Astrocyte of the spinal cord (primary cell): ENCODE measurements at regions not wholly inside any gene's neighbourhood (a gene's known extent, or its start where the extent isn't known, plus 50 kb on each side); places are given as distances from the start of the nearest gene placed in this dataset.

Experiments used
- DNase-seq: peaks from one replicate; pipeline ENCODE4 v3.0.0; 2011; ENCODE audit warnings: low read depth, low spot score
- H3K4me3 ChIP-seq: 2 replicates; pipeline ENCODE4 v1.5.1; 2011; ENCODE audit warnings: low read depth, mild to moderate bottlenecking, low read length, moderate library complexity
- CTCF ChIP-seq: IDR thresholded peaks from 2 replicates; pipeline ENCODE4 v1.5.1; 2012; ENCODE audit warnings: low read depth, mild to moderate bottlenecking, low read length, inconsistent platforms
- in situ Hi-C: cut with HindIII; loops from 2 replicates; pipeline ENCODE4 v1.10.0; 2017; ENCODE audit warnings: low sequenced_read_pairs

- DNase-seq, result no peak
- in situ Hi-C loops, result no loop called here
- TF ChIP-seq CTCF, result no peak
These were observed 124.6 kb downstream of the SINHCAF start for GRCh38 chr12:31201382-31201781.

DNA sequence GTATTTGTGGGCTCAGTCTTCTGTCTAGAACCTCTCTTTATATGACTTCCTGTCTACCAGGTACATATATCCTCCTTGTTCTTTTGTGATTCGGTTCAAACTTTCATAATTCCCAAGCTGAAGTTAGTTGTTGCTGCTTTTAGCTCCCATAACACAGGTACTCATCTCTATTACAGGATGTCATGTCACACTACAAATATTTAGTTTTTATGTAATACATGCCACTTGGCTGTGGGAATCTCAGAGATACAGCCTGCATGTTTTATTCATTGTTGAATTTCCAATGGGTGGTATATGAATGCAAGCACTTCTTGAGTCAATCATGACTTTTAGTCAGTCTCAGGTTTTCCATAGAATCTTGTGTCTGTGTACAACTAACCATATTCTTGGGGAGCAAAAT lies 122.7 kb downstream of the SINHCAF start:
- no peak for TF ChIP-seq CTCF
- H3K4me3 ChIP-seq, result no peak overlapping the region
- DNase-seq, result no peak
- in situ Hi-C loops, result no loop called here

More at GRCh38 chr12:31201382-31201781, 124.6 kb downstream of the SINHCAF start:
- no peak overlapping the region for H3K4me3 ChIP-seq

- peak; percentile 24 for DNase-seq
- in situ Hi-C loops, result no loop called here
- no peak overlapping the region for H3K4me3 ChIP-seq
- no peak for TF ChIP-seq CTCF
These were observed 120.9 kb downstream of the SINHCAF start for GRCh38 chr12:31205054-31205453.

DNA sequence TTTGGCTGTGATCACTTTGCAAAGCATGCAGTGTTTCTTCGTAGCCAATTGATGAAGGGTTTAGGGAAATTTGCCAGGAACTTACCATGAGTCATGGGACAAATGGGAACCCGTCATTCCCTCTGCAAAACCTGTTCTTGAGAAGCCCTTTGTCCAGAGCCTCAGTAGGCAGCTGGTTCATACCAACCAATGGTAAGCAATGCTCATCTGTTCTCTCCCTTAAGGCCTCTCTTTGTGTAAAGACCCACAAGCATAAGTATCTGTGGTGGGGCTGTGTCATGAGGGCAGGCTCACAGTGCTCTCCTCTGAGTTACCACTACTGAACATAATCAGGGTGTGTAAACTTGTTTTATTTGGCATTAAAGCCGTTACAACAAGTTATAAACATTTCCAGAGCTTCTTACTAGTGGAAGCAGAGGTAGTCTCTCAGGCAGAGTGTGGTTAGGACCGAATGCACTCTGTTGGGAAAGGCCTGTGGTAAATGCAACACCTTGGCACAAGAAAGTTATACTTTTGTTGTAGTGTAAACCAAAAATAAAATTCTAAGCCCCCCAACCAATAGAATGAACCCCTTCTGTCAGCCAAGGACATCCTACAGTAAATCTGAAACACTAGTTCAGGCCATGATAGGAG lies 119.8 kb downstream of the SINHCAF start:
- DNase-seq, result peak; percentile 72
- TF ChIP-seq CTCF, result no peak
- no peak overlapping the region for H3K4me3 ChIP-seq
- in situ Hi-C loops, result no loop called here

DNA sequence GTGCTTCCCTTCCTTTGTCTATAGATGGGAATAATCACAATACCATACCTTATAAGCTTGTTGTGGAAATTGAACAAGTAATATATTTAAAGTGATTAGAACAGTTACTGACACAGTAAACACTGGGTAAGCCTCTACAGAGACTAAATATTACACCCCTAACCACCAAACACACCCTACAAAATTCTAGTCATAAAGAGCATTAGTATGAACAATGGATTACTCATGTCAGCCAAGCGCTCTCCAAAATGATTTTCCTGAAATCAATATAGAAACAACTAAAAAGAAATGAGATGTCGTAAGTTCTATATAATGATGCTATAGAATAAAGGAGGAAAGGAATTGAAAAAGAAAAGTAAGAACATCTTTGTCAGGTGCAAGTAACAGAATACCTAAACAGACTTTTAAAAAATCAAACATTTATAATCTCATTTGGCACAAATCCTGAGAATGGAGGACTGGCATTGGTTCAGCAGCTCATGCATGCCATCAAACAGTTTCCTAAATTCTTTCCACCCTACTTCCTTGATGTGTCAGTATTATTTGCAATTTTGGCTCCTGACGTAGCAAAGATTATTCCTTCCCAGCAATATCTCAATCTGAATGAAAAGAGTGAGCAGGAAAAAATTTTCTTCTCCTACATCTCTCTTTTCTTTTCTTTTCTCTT lies 118.0 kb downstream of the SINHCAF start:
- no peak for DNase-seq
- no peak for TF ChIP-seq CTCF
- H3K4me3 ChIP-seq, result no peak overlapping the region
- in situ Hi-C loops, result no loop called here

- in situ Hi-C loops, result no loop called here
- no peak for TF ChIP-seq CTCF
- no peak overlapping the region for H3K4me3 ChIP-seq
- no peak for DNase-seq
These were observed 115.8 kb downstream of the SINHCAF start for GRCh38 chr12:31210104-31210503.
